GM12872 (cell line): ENCODE measurements at regions not wholly inside any gene's neighbourhood (a gene's known extent, or its start where the extent isn't known, plus 50 kb on each side); places are given as distances from the start of the nearest gene placed in this dataset.

ENCODE experiments used
- TF ChIP-seq, protein P1 (sequence below): IDR thresholded peaks from 3 replicates; pipeline ENCODE4 v1.5.1; 2011; ENCODE audit warnings: low read depth, mild to moderate bottlenecking, low read length, moderate library complexity; ENCODE audit not compliant: insufficient read depth

DNA sequence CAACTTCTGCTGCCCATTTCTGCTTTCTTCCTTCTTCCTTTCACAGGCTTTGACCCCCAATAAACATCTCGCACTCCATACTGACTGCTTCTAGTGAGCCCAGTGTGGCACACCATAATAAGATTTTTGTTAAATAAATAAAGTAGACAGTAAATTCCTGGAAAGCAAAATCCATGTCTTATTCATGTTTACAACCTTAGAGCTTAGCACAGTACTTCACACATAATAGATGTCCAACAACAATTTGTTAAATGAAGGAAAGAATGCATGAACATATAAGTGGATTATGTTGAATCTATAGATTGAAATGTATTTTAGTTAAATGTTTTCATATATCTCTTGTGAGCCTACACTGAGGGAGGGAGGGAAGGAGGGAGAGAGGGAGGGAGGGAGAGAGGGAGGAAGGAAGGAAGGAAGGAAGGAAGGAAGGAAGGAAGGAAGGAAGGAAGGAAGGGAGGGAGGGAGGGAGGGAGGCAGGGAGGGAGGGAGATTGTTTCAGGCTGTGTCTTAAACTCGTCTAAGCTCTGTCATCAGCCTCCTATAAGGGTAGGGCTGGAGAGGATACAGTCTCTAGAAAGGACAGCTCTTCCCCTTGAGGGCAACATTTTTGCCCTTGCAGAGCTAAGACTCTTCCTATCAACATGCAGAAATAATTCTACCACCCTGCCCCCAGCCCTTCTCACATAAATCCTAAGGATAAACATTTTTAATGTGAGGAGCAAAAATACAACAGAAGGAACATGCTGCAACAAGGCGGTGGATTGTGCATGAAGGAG, 168.1 kb downstream of the BARX2 start:
- TF ChIP-seq, protein P1, sequence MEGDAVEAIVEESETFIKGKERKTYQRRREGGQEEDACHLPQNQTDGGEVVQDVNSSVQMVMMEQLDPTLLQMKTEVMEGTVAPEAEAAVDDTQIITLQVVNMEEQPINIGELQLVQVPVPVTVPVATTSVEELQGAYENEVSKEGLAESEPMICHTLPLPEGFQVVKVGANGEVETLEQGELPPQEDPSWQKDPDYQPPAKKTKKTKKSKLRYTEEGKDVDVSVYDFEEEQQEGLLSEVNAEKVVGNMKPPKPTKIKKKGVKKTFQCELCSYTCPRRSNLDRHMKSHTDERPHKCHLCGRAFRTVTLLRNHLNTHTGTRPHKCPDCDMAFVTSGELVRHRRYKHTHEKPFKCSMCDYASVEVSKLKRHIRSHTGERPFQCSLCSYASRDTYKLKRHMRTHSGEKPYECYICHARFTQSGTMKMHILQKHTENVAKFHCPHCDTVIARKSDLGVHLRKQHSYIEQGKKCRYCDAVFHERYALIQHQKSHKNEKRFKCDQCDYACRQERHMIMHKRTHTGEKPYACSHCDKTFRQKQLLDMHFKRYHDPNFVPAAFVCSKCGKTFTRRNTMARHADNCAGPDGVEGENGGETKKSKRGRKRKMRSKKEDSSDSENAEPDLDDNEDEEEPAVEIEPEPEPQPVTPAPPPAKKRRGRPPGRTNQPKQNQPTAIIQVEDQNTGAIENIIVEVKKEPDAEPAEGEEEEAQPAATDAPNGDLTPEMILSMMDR: no peak

DNA sequence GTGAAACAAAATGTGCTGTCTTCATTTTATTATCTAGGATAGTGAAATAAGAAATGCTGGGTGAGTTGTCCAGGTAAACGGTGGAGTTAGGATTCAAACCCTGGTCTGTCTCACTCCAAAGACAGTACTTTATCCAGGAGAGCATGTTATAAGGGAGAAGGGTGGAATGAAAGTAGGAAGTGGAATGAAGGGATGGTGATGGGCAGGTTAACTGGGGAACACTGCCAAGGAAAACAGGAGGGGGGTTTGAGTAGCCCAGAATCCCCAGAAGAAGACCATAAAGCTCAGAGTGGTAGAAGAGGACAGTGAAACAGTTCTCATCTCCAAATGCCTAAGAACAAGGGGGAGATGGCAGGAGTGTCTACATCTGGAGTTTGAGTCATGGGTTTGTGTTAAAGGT, 169.0 kb downstream of the BARX2 start:
- TF ChIP-seq, protein P1: no peak

DNA sequence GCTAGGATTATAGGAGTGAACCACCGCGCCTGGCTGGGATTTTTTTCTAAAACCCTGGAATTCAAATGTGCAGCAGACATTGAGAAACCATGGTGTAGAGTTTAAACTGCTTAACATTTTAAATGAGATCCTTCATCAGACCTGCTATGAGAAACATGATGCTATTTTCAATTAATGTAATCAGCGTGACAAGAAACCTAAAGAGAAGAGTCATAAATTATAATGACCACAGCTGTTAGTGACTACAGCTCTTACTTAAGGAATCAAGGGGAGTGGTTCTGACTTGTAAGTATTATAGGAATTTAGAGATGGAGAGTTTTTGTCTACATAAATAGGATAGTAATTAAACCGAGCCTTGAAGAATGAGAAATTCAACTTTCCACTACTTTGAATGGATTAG, 170.6 kb downstream of the BARX2 start:
- TF ChIP-seq, protein P1: no peak

DNA sequence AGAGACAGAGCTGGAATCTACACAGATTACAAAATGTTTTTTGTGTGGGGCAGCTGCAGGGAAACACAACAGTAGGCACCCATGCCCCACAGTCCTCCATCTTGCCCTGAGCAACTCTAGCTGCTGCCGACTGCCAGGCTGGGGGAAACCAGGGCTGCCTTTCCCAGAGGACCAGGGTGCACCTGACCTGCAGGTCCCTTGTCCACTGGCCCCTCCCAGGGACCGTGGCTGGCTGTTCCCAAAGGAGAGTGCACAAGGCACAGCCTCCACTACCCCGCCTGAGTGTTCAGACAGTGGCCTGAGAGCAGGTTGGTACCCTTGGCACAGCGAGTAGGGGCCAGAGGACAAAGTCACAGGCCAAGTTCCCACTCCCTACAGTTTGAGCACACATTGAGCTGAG, 181.8 kb downstream of the BARX2 start:
- TF ChIP-seq, protein P1: no peak

DNA sequence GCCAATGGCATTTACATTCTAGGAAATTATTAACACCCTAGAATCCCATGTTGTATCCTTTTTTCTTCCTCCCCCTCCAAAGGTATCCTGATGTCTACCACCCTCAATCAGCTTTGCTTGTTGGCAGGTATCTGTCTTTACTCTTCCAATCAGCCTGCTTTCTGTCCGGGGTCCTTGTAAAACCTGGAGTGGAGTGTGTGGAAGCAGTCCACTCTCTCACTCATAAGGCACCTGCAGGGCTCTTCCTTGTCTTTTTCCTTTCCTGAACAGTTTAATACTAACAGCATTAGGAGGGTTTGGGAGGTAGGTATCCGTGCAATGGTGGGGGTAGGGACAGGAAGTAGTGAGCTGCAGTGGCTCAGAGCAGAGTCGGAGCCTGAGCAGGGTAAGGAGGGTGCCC, 193.4 kb downstream of the BARX2 start:
- TF ChIP-seq, protein P1: no peak

DNA sequence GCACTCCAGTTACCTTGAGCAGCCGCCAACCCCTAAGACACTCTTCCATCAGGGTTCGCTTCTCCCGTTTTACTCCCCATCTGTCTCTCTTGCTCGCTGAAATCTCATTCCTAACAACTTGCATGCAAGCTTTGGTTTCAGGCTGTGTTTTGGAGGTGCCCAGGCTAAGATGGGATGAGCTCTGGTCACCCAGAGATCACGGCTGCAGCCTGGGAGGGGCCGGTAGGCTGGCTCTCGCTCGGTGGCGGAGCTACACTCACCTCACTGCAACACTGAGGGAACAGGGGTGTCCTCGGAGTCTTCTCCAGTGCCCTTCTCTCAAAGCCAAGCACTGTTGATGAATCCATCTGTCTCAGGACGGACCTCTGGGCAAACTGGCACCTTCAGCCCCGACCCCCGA, 197.5 kb downstream of the BARX2 start:
- TF ChIP-seq, protein P1: no peak

DNA sequence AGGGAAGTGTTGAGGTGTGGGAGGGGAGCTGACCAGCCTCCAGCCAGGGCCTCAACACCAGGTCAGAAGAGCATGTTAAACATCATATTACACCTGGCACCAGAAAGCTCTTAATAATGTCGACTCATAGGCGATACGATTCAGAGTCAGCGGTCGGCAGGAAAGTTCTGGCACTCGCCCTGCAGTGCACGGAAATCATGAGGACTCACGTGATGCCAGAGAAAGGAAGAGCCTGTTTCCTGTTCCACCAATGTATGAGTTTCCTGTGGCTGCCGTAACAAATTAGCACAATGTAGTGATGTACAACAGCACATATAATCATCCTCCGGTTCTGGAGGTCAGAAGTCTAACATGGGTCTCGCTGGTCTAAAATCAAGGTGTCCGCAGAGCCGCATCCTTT, 198.8 kb downstream of the BARX2 start:
- TF ChIP-seq, protein P1: no peak
